Kidney epithelial cell (primary cell): ENCODE measurements at regions not wholly inside any gene's neighbourhood (a gene's known extent, or its start where the extent isn't known, plus 50 kb on each side); places are given as distances from the start of the nearest gene placed in this dataset.

Experiments used
- DNase-seq: peaks from one replicate; pipeline ENCODE4 v3.0.0-alpha.2; 2010; ENCODE audit warnings: low read depth
- H3K27me3 ChIP-seq: 2 replicates; pipeline ENCODE4 v1.6.0; 2011; ENCODE audit warnings: low read length; ENCODE audit not compliant: control insufficient read depth, insufficient read depth
- H3K36me3 ChIP-seq: 2 replicates; pipeline ENCODE4 v1.5.1; 2011; ENCODE audit warnings: low read length; ENCODE audit not compliant: control insufficient read depth, insufficient read depth
- H3K4me3 ChIP-seq: 2 replicates; pipeline ENCODE4 v1.5.1; 2011; ENCODE audit warnings: low read depth, mild to moderate bottlenecking, control low read depth, low read length
- CTCF ChIP-seq: IDR thresholded peaks from 2 replicates; pipeline ENCODE4 v1.5.1; 2011; ENCODE audit warnings: mild to moderate bottlenecking, moderate library complexity, low read length, control low read depth, inconsistent platforms; ENCODE audit not compliant: insufficient read depth, poor library complexity, severe bottlenecking

GRCh38 chr3:127476936-127477335 is 113.6 kb downstream of the TPRA1 start:
- Histone ChIP-seq H3K36me3 (no peaks in the 10 kb centered on the region), H3K27me3 (peaks cover 8% of the 10 kb centered on the region), H3K4me3 (no peak overlapping the region)
- TF ChIP-seq CTCF, result no peak
- DNase-seq, result no peak

GRCh38 chr3:127475975-127476705 is 114.4 kb downstream of the TPRA1 start:
- no peak for TF ChIP-seq CTCF
- DNase-seq, result no peak
- H3K4me3 ChIP-seq, result no peak overlapping the region
- H3K36me3 ChIP-seq, result no peaks in the 10 kb centered on the region
- H3K27me3 ChIP-seq, result peaks cover 8% of the 10 kb centered on the region

GRCh38 chr3:127475391-127475790 is 115.1 kb downstream of the TPRA1 start:
- Histone ChIP-seq H3K27me3 (peaks cover 8% of the 10 kb centered on the region), H3K4me3 (no peak overlapping the region), H3K36me3 (no peaks in the 10 kb centered on the region)
- TF ChIP-seq CTCF, result no peak
- no peak for DNase-seq

- H3K4me3 ChIP-seq, result no peak overlapping the region
- DNase-seq, result no peak
- no peaks in the 10 kb centered on the region for H3K36me3 ChIP-seq
- TF ChIP-seq CTCF, result peak; percentile 23
- H3K27me3 ChIP-seq, result peaks cover 3% of the 10 kb centered on the region
Observed at GRCh38 chr3:127473244-127474024, 117.1 kb downstream of the TPRA1 start.

- Histone ChIP-seq H3K36me3 (no peaks in the 10 kb centered on the region), H3K4me3 (no peak overlapping the region), H3K27me3 (peaks cover 3% of the 10 kb centered on the region)
- no peak for TF ChIP-seq CTCF
- no peak for DNase-seq
Observed at GRCh38 chr3:127472506-127472905, 118.0 kb downstream of the TPRA1 start.

- H3K27me3 ChIP-seq, result no peaks in the 10 kb centered on the region
- H3K36me3 ChIP-seq, result no peaks in the 10 kb centered on the region
- no peak for TF ChIP-seq CTCF
- no peak for DNase-seq
- no peak overlapping the region for H3K4me3 ChIP-seq
Observed at GRCh38 chr3:127471142-127471541, 119.4 kb downstream of the TPRA1 start.
